Transverse colon (tissue), 3 donors: ENCODE measurements at regions not wholly inside any gene's neighbourhood (a gene's known extent, or its start where the extent isn't known, plus 50 kb on each side); places are given as distances from the start of the nearest gene placed in this dataset.

ENCODE experiments used
- EP300 ChIP-seq: sonication (generic); formaldehyde crosslinking; IDR thresholded peaks from one replicate; pipeline ENCODE4 v1.6.1; 2017; ENCODE audit warnings: antibody characterized with exemption, low read depth
- POLR2AphosphoS5 ChIP-seq, 3 donors: sonication (generic); formaldehyde crosslinking; IDR thresholded peaks; one replicate each; pipeline ENCODE4 v1.6.1; 2016; ENCODE audit warnings: antibody characterized with exemption in 3 of 3

- TF ChIP-seq EP300 (no peak), POLR2AphosphoS5 (IDR thresholded peaks at IDR 0.05) (no peak)
Measured at GRCh38 chr12:9361879-9362326, 153.7 kb upstream of the PZP start.
